Thyroid gland (tissue), 4 donors: ENCODE measurements at regions not wholly inside any gene's neighbourhood (a gene's known extent, or its start where the extent isn't known, plus 50 kb on each side); places are given as distances from the start of the nearest gene placed in this dataset.

ENCODE experiments used
- CTCF ChIP-seq, 6 experiments: fragments of 200-600 bp in 3 of 6; fragments of 450-650 bp in 3 of 6; sonication (generic) in 3 of 6; IDR thresholded peaks; one replicate each; pipeline ENCODE4 v1.5.1; 2016 to 2019; ENCODE audit warnings: antibody characterized with exemption in 6 of 6, mild to moderate bottlenecking in 2 of 6, inconsistent platforms in 1 of 6, moderate library complexity in 1 of 6
- POLR2A ChIP-seq, 2 donors: fragments of 450-650 bp; IDR thresholded peaks; one replicate each; pipeline ENCODE4 v1.6.1; 2017; ENCODE audit warnings: antibody characterized with exemption in 2 of 2, mild to moderate bottlenecking in 2 of 2, moderate library complexity in 1 of 2

GRCh38 chr18:51619283-51619682 lies 421.8 kb upstream of the MEX3C start:
- TF ChIP-seq CTCF (IDR thresholded peaks at IDR 0.05) (no peak), POLR2A (IDR thresholded peaks at IDR 0.05) (no peak)
